HG03565 (cell line): ENCODE measurements at regions not wholly inside any gene's neighbourhood (a gene's known extent, or its start where the extent isn't known, plus 50 kb on each side); places are given as distances from the start of the nearest gene placed in this dataset.
"Not testable (repeated sequence)": the region's sequence is repeated elsewhere in the genome, so short reads cannot be mapped to it uniquely, and the experiment has no call there.

Experiments used
- ATAC-seq: cut with Tn5 transposase; IDR thresholded peaks from one replicate; pipeline ENCODE4 v1.9.1; 2021; ENCODE audit warnings: mild to moderate bottlenecking, moderate library complexity; ENCODE audit not compliant: unreplicated experiment

DNA sequence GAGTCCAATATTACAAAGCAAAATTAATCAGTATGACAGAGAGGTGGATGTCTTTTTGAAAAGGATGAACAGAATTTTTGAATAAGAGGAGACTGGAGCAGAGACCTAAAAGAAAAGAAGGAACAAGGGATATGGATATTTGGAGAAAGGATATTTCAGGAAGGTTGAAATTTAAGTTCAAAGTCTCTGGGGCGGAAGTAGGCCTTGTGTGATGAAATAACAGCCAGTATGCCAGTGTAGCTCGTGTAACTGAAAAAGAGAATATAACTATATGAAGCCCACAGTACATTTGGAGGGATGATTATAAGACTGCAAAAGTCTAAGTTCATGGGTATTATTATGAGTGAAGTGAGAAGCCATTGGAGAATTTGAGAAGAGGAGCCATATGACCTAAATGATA, 766.7 kb downstream of the GBE1 start:
- no peak for ATAC-seq

DNA sequence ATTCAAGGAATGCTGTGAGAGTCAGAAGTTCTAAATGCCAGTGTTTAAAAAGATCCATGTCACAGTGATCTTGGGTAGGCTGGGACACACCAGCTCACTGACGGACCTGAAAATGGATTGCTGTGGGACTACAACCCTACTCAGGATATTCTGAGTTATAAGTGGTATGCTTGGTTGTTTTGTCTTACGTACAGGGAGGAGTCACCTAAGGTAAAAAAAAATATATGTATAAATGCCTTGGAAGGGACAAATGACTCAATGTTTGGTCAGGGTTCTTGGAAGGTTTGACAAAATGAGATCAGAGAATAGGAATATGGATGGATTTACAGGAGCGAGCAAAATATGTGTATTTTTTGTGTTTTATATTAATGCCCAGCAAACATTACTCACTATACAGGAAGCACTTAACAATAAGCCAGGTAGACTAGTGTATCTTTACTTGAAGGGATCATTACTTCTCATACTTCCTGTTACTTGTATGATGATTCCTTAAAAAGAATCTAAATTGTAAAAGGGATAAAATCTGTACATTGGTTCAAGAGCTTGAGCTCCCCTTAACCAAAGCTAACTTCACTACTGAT, 767.3 kb downstream of the GBE1 start:
- no peak for ATAC-seq

DNA sequence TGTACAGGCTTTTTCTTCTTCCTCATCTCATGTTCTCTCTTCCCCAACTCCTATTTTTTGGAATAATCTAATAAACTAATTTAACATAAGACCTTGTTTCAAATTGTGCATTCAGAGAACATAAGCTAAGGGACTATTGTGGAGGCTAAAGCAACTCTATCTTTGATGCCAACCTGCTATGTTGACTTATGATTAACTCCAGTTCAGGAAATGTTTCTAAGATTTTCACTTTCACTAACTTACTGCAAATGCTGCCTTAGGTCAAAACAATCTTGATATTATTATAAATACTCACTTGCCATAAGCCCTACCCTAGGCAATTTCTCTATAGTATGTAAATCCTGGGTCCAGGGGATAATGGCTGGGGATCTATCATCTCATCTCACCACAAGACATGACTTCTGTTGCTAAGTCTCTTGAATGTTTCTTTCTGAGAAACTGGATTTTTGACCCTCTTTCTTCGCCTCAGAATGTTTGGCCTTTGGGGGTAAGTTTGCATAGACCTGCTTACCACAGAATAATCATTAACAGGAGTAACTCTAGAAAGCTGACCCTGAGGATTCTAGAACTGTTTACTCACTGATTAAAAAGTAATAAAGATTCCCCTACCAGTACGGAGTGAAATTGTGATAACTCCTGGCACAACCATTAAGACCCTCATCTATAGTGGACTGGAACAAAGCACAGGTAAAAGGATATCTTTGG, 768.1 kb downstream of the GBE1 start:
- ATAC-seq: no peak

DNA sequence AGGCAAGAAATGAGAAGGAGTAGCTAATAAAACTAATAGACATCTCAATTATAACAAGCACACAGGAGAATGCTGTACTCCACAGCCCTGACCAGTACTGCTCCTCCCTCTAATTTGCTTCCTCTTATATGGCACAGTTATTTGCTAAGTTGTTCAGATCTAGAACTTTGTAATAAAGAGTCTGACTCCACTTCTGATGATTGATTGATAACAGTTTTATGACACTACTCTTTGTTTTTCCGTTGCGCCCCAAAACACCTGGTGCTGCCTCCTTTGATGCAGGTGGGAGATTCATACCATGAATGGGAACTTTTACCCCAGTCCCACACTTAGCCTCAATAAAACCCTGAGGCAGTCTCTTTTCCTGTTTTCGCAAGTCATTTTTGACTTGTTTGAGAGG, 777.7 kb downstream of the GBE1 start:
- no peak for ATAC-seq

GRCh38 chr3:80978216-80978969, 783.1 kb downstream of the GBE1 start:
- no peak for ATAC-seq

DNA sequence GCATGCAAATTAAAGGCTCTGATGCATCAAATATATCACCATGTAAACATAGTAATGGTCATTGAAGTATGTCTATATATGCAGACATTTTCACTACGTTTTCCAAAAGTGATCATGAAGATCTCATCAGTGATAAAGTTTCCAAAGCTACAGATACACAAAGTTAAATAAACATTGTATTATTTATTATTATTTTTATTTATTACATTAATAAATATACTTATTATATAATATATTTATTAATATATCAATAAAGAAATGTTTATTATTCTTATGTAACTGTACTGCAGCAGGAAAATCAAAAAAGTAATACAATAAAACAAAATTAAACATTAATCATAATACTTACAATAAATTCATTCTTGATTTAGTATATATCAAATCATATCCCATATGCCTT, 791.2 kb downstream of the GBE1 start:
- ATAC-seq: no peak

GRCh38 chr3:80929576-80929975, 831.9 kb downstream of the GBE1 start:
- ATAC-seq: no peak

GRCh38 chr3:80914854-80915253, 846.6 kb downstream of the GBE1 start:
- ATAC-seq: no peak

GRCh38 chr3:80898211-80898610, 863.2 kb downstream of the GBE1 start:
- no peak for ATAC-seq

GRCh38 chr3:80897005-80897404, 864.4 kb downstream of the GBE1 start:
- not testable (repeated sequence) for ATAC-seq

DNA sequence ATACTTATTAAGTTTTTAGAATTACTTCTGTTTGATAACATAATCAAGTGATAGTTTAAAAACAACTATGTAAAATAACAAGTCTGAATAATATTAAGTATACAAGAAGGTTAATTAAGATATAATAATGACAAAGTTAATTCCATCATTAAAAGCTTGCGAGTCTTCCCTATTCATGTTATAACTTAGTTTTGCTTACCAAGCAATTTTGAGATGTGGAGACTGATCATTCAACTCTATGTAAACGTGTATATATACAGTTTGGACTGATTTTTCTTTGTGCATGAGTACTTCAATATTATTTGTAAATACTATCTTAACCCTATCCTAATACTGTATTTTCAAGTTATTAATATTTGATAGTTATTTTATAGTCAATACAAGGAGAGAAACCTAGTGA, 870.9 kb downstream of the GBE1 start:
- ATAC-seq: no peak

DNA sequence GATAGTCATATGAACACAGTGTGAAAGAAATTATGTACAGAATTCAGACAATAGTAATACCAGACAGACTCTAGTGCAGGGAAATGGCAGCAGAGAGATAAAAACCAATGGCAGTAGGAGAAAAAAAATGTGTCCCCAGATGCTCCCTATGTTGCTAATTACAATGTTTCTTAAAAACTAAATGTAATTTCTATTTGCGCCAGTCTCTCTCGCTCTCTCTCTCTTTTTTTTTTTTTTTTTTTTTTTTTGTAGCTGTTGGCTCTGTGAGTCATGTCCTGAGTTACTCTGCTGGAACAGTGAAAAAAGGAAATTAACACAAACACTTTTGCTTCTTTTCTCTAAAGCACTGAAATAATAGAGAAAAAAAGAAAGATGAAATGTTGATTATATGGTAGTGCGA, 871.9 kb downstream of the GBE1 start:
- no peak for ATAC-seq

GRCh38 chr3:80870476-80871041, 890.9 kb downstream of the GBE1 start:
- ATAC-seq: no peak

GRCh38 chr3:80855482-80855881, 906.0 kb downstream of the GBE1 start:
- ATAC-seq: no peak

GRCh38 chr3:80836395-80836794, 925.0 kb downstream of the GBE1 start:
- ATAC-seq: no peak

- no peak for ATAC-seq
Observed at GRCh38 chr3:80807577-80807976, 953.9 kb downstream of the GBE1 start.

GRCh38 chr3:80806673-80807072, 954.8 kb downstream of the GBE1 start:
- no peak for ATAC-seq

DNA sequence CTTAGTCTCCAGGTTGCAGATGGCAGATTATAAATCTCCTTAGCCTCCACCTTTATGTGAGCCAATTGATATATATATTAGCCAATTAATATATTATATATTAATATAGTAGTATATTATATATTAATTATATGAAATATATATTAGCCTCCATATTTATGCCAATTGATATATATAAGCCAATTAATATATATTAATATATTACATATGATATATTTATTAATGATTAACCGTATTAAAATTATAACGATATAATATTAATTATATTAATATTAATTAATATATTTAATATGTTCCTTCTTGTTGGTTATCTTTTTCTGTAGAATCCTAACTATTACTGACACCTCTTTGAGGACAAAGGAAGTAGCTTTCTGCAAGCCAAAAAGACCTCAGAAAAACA, 972.5 kb downstream of the GBE1 start:
- no peak for ATAC-seq

- ATAC-seq: no peak
Observed at GRCh38 chr3:80785875-80786274, 975.6 kb downstream of the GBE1 start.

- no peak for ATAC-seq
Observed at GRCh38 chr3:80785475-80785874, 976.0 kb downstream of the GBE1 start.

DNA sequence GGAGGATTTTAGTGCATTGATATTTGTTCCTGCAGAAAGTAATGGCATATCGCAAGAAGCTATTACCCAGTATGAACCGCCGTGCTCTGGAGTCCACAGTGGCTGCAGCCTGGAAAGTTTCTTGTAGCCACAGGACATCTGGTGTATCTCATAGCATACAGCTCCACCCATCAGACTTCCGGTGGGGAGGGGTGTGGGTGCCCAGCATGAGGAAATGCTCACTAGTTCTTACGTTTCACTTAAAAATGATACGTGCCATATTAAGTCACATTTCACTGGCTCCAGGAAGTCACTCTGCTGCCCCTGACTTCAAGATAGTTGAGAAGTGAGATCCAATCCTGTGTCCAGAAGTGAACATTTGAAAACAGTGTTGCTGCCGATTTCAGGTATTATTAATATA, 990.4 kb downstream of the GBE1 start:
- ATAC-seq: no peak
